ENCODE measurements at regions not wholly inside any gene's neighbourhood (a gene's known extent, or its start where the extent isn't known, plus 50 kb on each side); places are given as distances from the start of the nearest gene placed in this dataset.

- H3K27me3 ChIP-seq = peaks cover 0 to 4% of the 10 kb centered on the region in 2 donors
- no peak overlapping the region for H3K27ac ChIP-seq
- DNase-seq = no peak
- peaks cover 0 to 11% of the 10 kb centered on the region in 2 donors for H3K9me3 ChIP-seq
- intact Hi-C loops (cut with DNase I) = no loop called here
- H3K4me1 ChIP-seq = no peaks in the 10 kb centered on the region
- no peak overlapping the region for H3K4me3 ChIP-seq
- TF ChIP-seq CTCF (IDR thresholded peaks at IDR 0.05) = no peak
- H3K36me3 ChIP-seq = no peaks in the 10 kb centered on the region
- no peak for ATAC-seq
Measured at GRCh38 chr6:103000688-103001087, 1607.2 kb downstream of the GRIK2 start.

GRCh38 chr6:102995491-102995890, 1602.0 kb downstream of the GRIK2 start:
- DNase-seq (peak in 1 of 4 donors; percentile 5), ATAC-seq (no peak)

GRCh38 chr6:102994866-102995265, 1601.4 kb downstream of the GRIK2 start:
- intact Hi-C loops (cut with DNase I) = no loop called here
- TF ChIP-seq CTCF (IDR thresholded peaks at IDR 0.05) = no peak
- Histone ChIP-seq H3K4me1 (no peaks in the 10 kb centered on the region), H3K4me3 (no peak overlapping the region), H3K36me3 (no peaks in the 10 kb centered on the region), H3K9me3 (peaks cover 0 to 5% of the 10 kb centered on the region in 2 donors), H3K27ac (no peak overlapping the region), H3K27me3 (no peaks in the 10 kb centered on the region)
- DNase-seq (no peak), ATAC-seq (no peak)

More at GRCh38 chr6:102995491-102995890, 1602.0 kb downstream of the GRIK2 start:
- no peak overlapping the region for H3K4me3 ChIP-seq
- no peak overlapping the region for H3K27ac ChIP-seq
- intact Hi-C loops (cut with DNase I) = no loop called here
- no peaks in the 10 kb centered on the region for H3K4me1 ChIP-seq
- TF ChIP-seq CTCF (IDR thresholded peaks at IDR 0.05) = no peak
- no peaks in the 10 kb centered on the region for H3K36me3 ChIP-seq
- no peaks in the 10 kb centered on the region for H3K27me3 ChIP-seq
- H3K9me3 ChIP-seq = peaks cover 0 to 8% of the 10 kb centered on the region in 2 donors

- no peak overlapping the region for H3K27ac ChIP-seq
- H3K27me3 ChIP-seq = no peaks in the 10 kb centered on the region
- intact Hi-C loops (cut with DNase I) = no loop called here
- DNase-seq (no peak), ATAC-seq (no peak)
- no peaks in the 10 kb centered on the region for H3K9me3 ChIP-seq
- no peak for TF ChIP-seq CTCF (IDR thresholded peaks at IDR 0.05)
- H3K4me1 ChIP-seq = no peaks in the 10 kb centered on the region
- H3K36me3 ChIP-seq = no peaks in the 10 kb centered on the region
- no peak overlapping the region for H3K4me3 ChIP-seq
Measured at GRCh38 chr6:102986086-102986485, 1592.6 kb downstream of the GRIK2 start.

DNA sequence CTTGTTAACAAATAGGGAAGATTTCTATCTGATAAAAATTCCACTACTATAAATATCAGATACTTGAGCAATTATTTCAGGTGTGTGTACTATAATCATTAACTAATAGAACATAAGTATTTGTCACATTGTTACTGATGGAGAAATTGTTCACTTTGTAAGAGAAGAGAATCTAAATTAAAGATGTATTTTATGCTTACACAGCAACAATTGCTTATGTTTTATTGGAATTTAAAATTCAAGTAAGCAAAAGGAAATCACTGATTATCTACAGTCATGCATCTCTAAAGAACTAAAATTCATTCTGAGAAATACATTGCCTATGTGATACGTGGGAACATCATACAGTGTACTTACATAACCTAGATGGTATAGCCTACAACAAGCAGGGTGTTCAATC, 1590.8 kb downstream of the GRIK2 start:
- no peaks in the 10 kb centered on the region for H3K27me3 ChIP-seq
- no peak overlapping the region for H3K27ac ChIP-seq
- H3K9me3 ChIP-seq = no peaks in the 10 kb centered on the region
- intact Hi-C loops (cut with DNase I) = no loop called here
- H3K4me1 ChIP-seq = no peaks in the 10 kb centered on the region
- ATAC-seq = no peak
- no peak for TF ChIP-seq CTCF (IDR thresholded peaks at IDR 0.05)
- no peak overlapping the region for H3K4me3 ChIP-seq
- no peak for DNase-seq
- H3K36me3 ChIP-seq = no peaks in the 10 kb centered on the region

Data from left lung (tissue), 4 donors.